ENCODE measurements at regions not wholly inside any gene's neighbourhood (a gene's known extent, or its start where the extent isn't known, plus 50 kb on each side); places are given as distances from the start of the nearest gene placed in this dataset.

- no peak for TF ChIP-seq EZH2 (IDR thresholded peaks at IDR 0.05; ENCODE audit: low read length)
- TF ChIP-seq CTCF (optimal IDR thresholded peaks at IDR 0.05 in 1 of 3, IDR thresholded peaks at IDR 0.05 in 1 of 3, conservative IDR thresholded peaks at IDR 0.05 in 1 of 3; ENCODE audit: extremely low read depth in 1 of 3, insufficient read depth in 2 of 3, low read length in 3 of 3): no peak
These were observed 102.1 kb upstream of the C1QTNF9B start for GRCh38 chr13:23999424-23999823.
